Caco-2 (cell line): ENCODE measurements at regions not wholly inside any gene's neighbourhood (a gene's known extent, or its start where the extent isn't known, plus 50 kb on each side); places are given as distances from the start of the nearest gene placed in this dataset.

Source experiments
- BruUV-seq: library from RNA; stranded (reverse); fragments of 400-500 nt; replicated peaks from 2 replicates; lab custom pipeline; 2021; lab: Mats Ljungman, UMichigan
- CTCF ChIA-PET: fragments of 300-600 bp; sonication (Branson Sonifier 250); formaldehyde crosslinking; loops from one replicate; lab custom pipeline; 2022; ENCODE audit warnings: antibody characterized with exemption; lab: Charles Lee
- POLR2A ChIA-PET: fragments of 300-600 bp; sonication (Branson Sonifier 250); formaldehyde crosslinking; loops from one replicate; lab custom pipeline; 2022; ENCODE audit warnings: antibody characterized with exemption; lab: Charles Lee
- DNase-seq, 2 experiments: peaks; one replicate each; pipeline versions ENCODE4 v3.0.0 to v3.0.0-alpha.2; 2020 to 2022
- H3K27me3 ChIP-seq: replicated peaks from 2 replicates; pipeline ENCODE4 v1.6.0; 2011; ENCODE audit warnings: low read length; ENCODE audit not compliant: control insufficient read depth, insufficient read depth
- H3K36me3 ChIP-seq: 2 replicates; pipeline ENCODE4 v1.5.1; 2011; ENCODE audit warnings: low read length; ENCODE audit not compliant: control insufficient read depth, insufficient read depth
- H3K4me1 ChIP-seq: fragments of 250-450 bp; sonication (Bioruptor Pico); 2 replicates; pipeline ENCODE4 v1.5.1; 2020; ENCODE audit warnings: mild to moderate bottlenecking
- H3K4me3 ChIP-seq: 2 replicates; pipeline ENCODE4 v1.5.1; 2011; ENCODE audit warnings: low read depth, mild to moderate bottlenecking, control low read depth, low read length
- H3K9me3 ChIP-seq: fragments of 250-450 bp; sonication (Bioruptor Pico); 2 replicates; pipeline ENCODE4 v1.5.1; 2020; ENCODE audit warnings: mild to moderate bottlenecking, moderate library complexity
- H3K27ac Mint-ChIP-seq: one replicate; pipeline ENCODE4 v1.8.0; 2022; ENCODE audit warnings: mixed read lengths; ENCODE audit not compliant: unreplicated experiment
- H3K27me3 Mint-ChIP-seq: one replicate; pipeline ENCODE4 v1.8.0; 2022; ENCODE audit warnings: mixed read lengths; ENCODE audit not compliant: insufficient read depth, unreplicated experiment
- H3K36me3 Mint-ChIP-seq: one replicate; pipeline ENCODE4 v1.8.0; 2022; ENCODE audit warnings: mild to moderate bottlenecking, mixed read lengths; ENCODE audit not compliant: insufficient read depth, unreplicated experiment
- H3K4me1 Mint-ChIP-seq: one replicate; pipeline ENCODE4 v1.8.0; 2022; ENCODE audit warnings: low read depth, mixed read lengths; ENCODE audit not compliant: unreplicated experiment
- H3K4me3 Mint-ChIP-seq: one replicate; pipeline ENCODE4 v1.8.0; 2022; ENCODE audit warnings: mild to moderate bottlenecking, moderate library complexity, mixed read lengths; ENCODE audit not compliant: unreplicated experiment
- H3K9me3 Mint-ChIP-seq: one replicate; pipeline ENCODE4 v1.8.0; 2022; ENCODE audit warnings: mixed read lengths; ENCODE audit not compliant: unreplicated experiment
- intact Hi-C: fragments of 100-400 bp; cut with micrococcal nuclease; formaldehyde crosslinking; loops from one replicate; pipeline ENCODE4 v1.10.0; 2022; ENCODE audit not compliant: unreplicated experiment
- TF ChIP-seq, protein P1 (sequence below), 2 experiments: fragments of 200-600 bp in 1 of 2; IDR thresholded peaks; 1 replicate in 1 of 2; 2 replicates in 1 of 2; pipeline versions ENCODE4 v1.5.1 to v1.8.0; 2011 to 2022; ENCODE audit warnings: antibody characterized with exemption in 1 of 2, control low read depth in 1 of 2, inconsistent platforms in 1 of 2, low read depth in 1 of 2, low read length in 1 of 2, mild to moderate bottlenecking in 1 of 2, moderate library complexity in 1 of 2; ENCODE audit not compliant: insufficient read depth in 1 of 2, severe bottlenecking in 1 of 2, unreplicated experiment in 1 of 2

GRCh38 chr6:22627644-22628043 is 58.3 kb downstream of the HDGFL1 start:
- no peak overlapping the region for H3K4me3 ChIP-seq
- no peak for DNase-seq
- intact Hi-C loops, result no loop called here
- no peak overlapping the region for H3K4me3 Mint-ChIP-seq
- H3K9me3 Mint-ChIP-seq, result peaks cover 21% of the 10 kb centered on the region
- H3K36me3 ChIP-seq, result no peaks in the 10 kb centered on the region
- ChIA-PET CTCF (no interaction called here), POLR2A (no interaction called here)
- no peaks in the 10 kb centered on the region for H3K27me3 Mint-ChIP-seq
- no peaks in the 10 kb centered on the region for H3K9me3 ChIP-seq
- no peak overlapping the region for H3K27ac Mint-ChIP-seq
- BruUV-seq, result no TSS peak
- no peaks in the 10 kb centered on the region for H3K36me3 Mint-ChIP-seq
- 0 out of 2 replicates have a peak, but pooled peaks cover 4% of the 10 kb centered on the region for H3K4me1 ChIP-seq
- TF ChIP-seq, protein P1, sequence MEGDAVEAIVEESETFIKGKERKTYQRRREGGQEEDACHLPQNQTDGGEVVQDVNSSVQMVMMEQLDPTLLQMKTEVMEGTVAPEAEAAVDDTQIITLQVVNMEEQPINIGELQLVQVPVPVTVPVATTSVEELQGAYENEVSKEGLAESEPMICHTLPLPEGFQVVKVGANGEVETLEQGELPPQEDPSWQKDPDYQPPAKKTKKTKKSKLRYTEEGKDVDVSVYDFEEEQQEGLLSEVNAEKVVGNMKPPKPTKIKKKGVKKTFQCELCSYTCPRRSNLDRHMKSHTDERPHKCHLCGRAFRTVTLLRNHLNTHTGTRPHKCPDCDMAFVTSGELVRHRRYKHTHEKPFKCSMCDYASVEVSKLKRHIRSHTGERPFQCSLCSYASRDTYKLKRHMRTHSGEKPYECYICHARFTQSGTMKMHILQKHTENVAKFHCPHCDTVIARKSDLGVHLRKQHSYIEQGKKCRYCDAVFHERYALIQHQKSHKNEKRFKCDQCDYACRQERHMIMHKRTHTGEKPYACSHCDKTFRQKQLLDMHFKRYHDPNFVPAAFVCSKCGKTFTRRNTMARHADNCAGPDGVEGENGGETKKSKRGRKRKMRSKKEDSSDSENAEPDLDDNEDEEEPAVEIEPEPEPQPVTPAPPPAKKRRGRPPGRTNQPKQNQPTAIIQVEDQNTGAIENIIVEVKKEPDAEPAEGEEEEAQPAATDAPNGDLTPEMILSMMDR (IDR thresholded peaks at IDR 0.05; ENCODE audit: insufficient read depth in 1 of 2, low read depth in 1 of 2, low read length in 1 of 2, severe bottlenecking in 1 of 2, unreplicated experiment in 1 of 2), result no peak
- no peaks in the 10 kb centered on the region for H3K27me3 ChIP-seq
- peaks cover 4% of the 10 kb centered on the region for H3K4me1 Mint-ChIP-seq

GRCh38 chr6:22631091-22631490 is 61.7 kb downstream of the HDGFL1 start:
- Histone ChIP-seq H3K36me3 (no peaks in the 10 kb centered on the region), H3K27me3 (no peaks in the 10 kb centered on the region), H3K4me3 (no peak overlapping the region), H3K9me3 (no peaks in the 10 kb centered on the region), H3K4me1 (no peaks in the 10 kb centered on the region)
- no peak for DNase-seq
- no peak overlapping the region for H3K4me3 Mint-ChIP-seq
- H3K36me3 Mint-ChIP-seq, result no peaks in the 10 kb centered on the region
- ChIA-PET POLR2A (no interaction called here), CTCF (no interaction called here)
- peaks cover 21% of the 10 kb centered on the region for H3K9me3 Mint-ChIP-seq
- TF ChIP-seq, protein P1 (IDR thresholded peaks at IDR 0.05; ENCODE audit: insufficient read depth in 1 of 2, low read depth in 1 of 2, low read length in 1 of 2, severe bottlenecking in 1 of 2, unreplicated experiment in 1 of 2), result no peak
- no TSS peak for BruUV-seq
- no peaks in the 10 kb centered on the region for H3K27me3 Mint-ChIP-seq
- H3K4me1 Mint-ChIP-seq, result peaks cover 11% of the 10 kb centered on the region
- no peak overlapping the region for H3K27ac Mint-ChIP-seq
- intact Hi-C loops, result no loop called here

- H3K4me3 Mint-ChIP-seq, result no peak overlapping the region
- intact Hi-C loops, result no loop called here
- H3K9me3 Mint-ChIP-seq, result peaks cover 10% of the 10 kb centered on the region
- Histone ChIP-seq H3K4me1 (no peaks in the 10 kb centered on the region), H3K27me3 (no peaks in the 10 kb centered on the region), H3K4me3 (no peak overlapping the region), H3K9me3 (no peaks in the 10 kb centered on the region; the same call in 1 of the 2 replicates), H3K36me3 (no peaks in the 10 kb centered on the region)
- peaks cover 11% of the 10 kb centered on the region for H3K4me1 Mint-ChIP-seq
- POLR2A ChIA-PET, result no interaction called here
- no peaks in the 10 kb centered on the region for H3K27me3 Mint-ChIP-seq
- TF ChIP-seq, protein P1 (IDR thresholded peaks at IDR 0.05; ENCODE audit: insufficient read depth in 1 of 2, low read depth in 1 of 2, low read length in 1 of 2, severe bottlenecking in 1 of 2, unreplicated experiment in 1 of 2), result no peak
- CTCF ChIA-PET, result no interaction called here
- BruUV-seq, result no TSS peak
- no peak for DNase-seq
- no peak overlapping the region for H3K27ac Mint-ChIP-seq
- no peaks in the 10 kb centered on the region for H3K36me3 Mint-ChIP-seq
Measured at GRCh38 chr6:22632581-22633145, 63.3 kb downstream of the HDGFL1 start.
